A549 (cell line): ENCODE measurements at regions not wholly inside any gene's neighbourhood (a gene's known extent, or its start where the extent isn't known, plus 50 kb on each side); places are given as distances from the start of the nearest gene placed in this dataset.
A peak's percentile ranks its signal among the peaks of the same experiment; 100 is the strongest.

Experiments
- ATAC-seq, 2 experiments: fragments of 200-7000 bp in 1 of 2; fragments of >200 bp in 1 of 2; cut with Nextera tagmentation in 1 of 2; cut with Tn5 transposase in 1 of 2; 3 replicates each; pipeline versions ENCODE4 v1.8.0 to v1.9.1; 2018 to 2020; ENCODE audit warnings: mild to moderate bottlenecking in 1 of 2, moderate library complexity in 1 of 2
- CTCF ChIA-PET: fragments of 300-600 bp; sonication (Branson Sonifier 250); formaldehyde crosslinking; extraction: SDS; loops from one replicate; lab custom pipeline; 2021; ENCODE audit warnings: antibody characterized with exemption, inconsistent platforms; lab: Yijun Ruan, JAX
- POLR2A ChIA-PET: fragments of 350-600 bp; formaldehyde crosslinking; extraction: SDS; loops from one replicate; lab custom pipeline; 2021; ENCODE audit warnings: antibody characterized with exemption, inconsistent platforms; lab: Yijun Ruan, JAX
- DNase-seq, 2 experiments: peaks; one replicate each; pipeline versions ENCODE4 v3.0.0 to v3.0.0-alpha.2; 2011 to 2016; ENCODE audit warnings: low read depth in 1 of 2, low spot score in 1 of 2
- FAIRE-seq: peaks from 2 replicates; lab custom pipeline; 2011; peaks lifted over from hg19 to GRCh38; lab: Jason Lieb, UNC
- H3K27ac ChIP-seq, 2 experiments: fragments of >200 bp; sonication (Bioruptor Twin); formaldehyde crosslinking; 3 replicates each; pipeline ENCODE4 v1.5.1; 2016 to 2017
- H3K4me1 ChIP-seq: fragments of >200 bp; sonication (Bioruptor Twin); formaldehyde crosslinking; 3 replicates; pipeline ENCODE4 v1.6.1; 2016
- H3K4me2 ChIP-seq: fragments of >200 bp; sonication (Bioruptor Twin); formaldehyde crosslinking; 3 replicates; pipeline ENCODE4 v1.6.1; 2016
- H3K4me3 ChIP-seq: fragments of >200 bp; sonication (Bioruptor Twin); formaldehyde crosslinking; 3 replicates; pipeline ENCODE4 v1.5.1; 2016
- H3K9me3 ChIP-seq: fragments of >200 bp; sonication (Bioruptor Twin); formaldehyde crosslinking; 3 replicates; pipeline ENCODE4 v1.6.1; 2016
- BCL3 ChIP-seq: fragments of >200 bp; sonication (Bioruptor Twin); formaldehyde crosslinking; IDR thresholded peaks from 3 replicates; pipeline ENCODE4 v1.6.1; 2016
- BHLHE40 ChIP-seq: IDR thresholded peaks from 2 replicates; pipeline ENCODE4 v1.6.1; 2012; ENCODE audit warnings: low read depth, low read length, inconsistent platforms
- CEBPB ChIP-seq, 2 experiments: fragments of >200 bp in 1 of 2; sonication (Bioruptor Twin) in 1 of 2; formaldehyde crosslinking in 1 of 2; IDR thresholded peaks; 2 replicates each; pipeline ENCODE4 v1.6.1; 2012 to 2016
- CHD4 ChIP-seq: fragments of 200-600 bp; sonication (generic); IDR thresholded peaks from 2 replicates; pipeline ENCODE4 v1.6.1; 2016; ENCODE audit warnings: antibody characterized with exemption, mild to moderate bottlenecking, borderline replicate concordance
- EHF ChIP-seq: fragments of 250-450 bp; sonication (Bioruptor Pico); IDR thresholded peaks from 2 replicates; pipeline ENCODE4 v1.5.0; 2020; ENCODE audit warnings: mild to moderate bottlenecking
- EHMT2 ChIP-seq: fragments of 200-600 bp; sonication (generic); IDR thresholded peaks from 2 replicates; pipeline ENCODE4 v1.6.1; 2016; ENCODE audit warnings: antibody characterized with exemption, low read depth, mild to moderate bottlenecking, moderate library complexity
- EP300 ChIP-seq, 2 experiments: fragments of >200 bp; sonication (Bioruptor Twin); formaldehyde crosslinking; IDR thresholded peaks; 2 replicates in 1 of 2; 3 replicates in 1 of 2; pipeline ENCODE4 v1.6.1; 2016 to 2017
- FOSB ChIP-seq: fragments of 250-450 bp; sonication (Bioruptor Pico); IDR thresholded peaks from 2 replicates; pipeline ENCODE4 v1.5.0; 2020; ENCODE audit warnings: mild to moderate bottlenecking, moderate library complexity
- GATA3 ChIP-seq: IDR thresholded peaks from 2 replicates; pipeline ENCODE4 v1.6.1; 2012; ENCODE audit warnings: borderline replicate concordance
- HES2 ChIP-seq: fragments of >200 bp; sonication (Bioruptor Twin); formaldehyde crosslinking; IDR thresholded peaks from 2 replicates; pipeline ENCODE4 v1.6.1; 2016
- HOXA7 ChIP-seq: fragments of 250-450 bp; sonication (Bioruptor Pico); IDR thresholded peaks from 2 replicates; pipeline ENCODE4 v1.5.0; 2020; ENCODE audit warnings: mild to moderate bottlenecking, moderate library complexity
- HOXB13 ChIP-seq: fragments of 250-450 bp; sonication (Bioruptor Pico); IDR thresholded peaks from 2 replicates; pipeline ENCODE4 v1.5.0; 2020; ENCODE audit warnings: low read depth, mild to moderate bottlenecking, moderate library complexity
- HOXB5 ChIP-seq: fragments of 250-450 bp; sonication (Bioruptor Pico); IDR thresholded peaks from 2 replicates; pipeline ENCODE4 v1.5.0; 2020; ENCODE audit warnings: mild to moderate bottlenecking, moderate library complexity
- JUNB ChIP-seq: fragments of >200 bp; sonication (Bioruptor Twin); formaldehyde crosslinking; IDR thresholded peaks from 2 replicates; pipeline ENCODE4 v1.6.1; 2016
- KDM1A ChIP-seq: fragments of 200-600 bp; sonication (generic); IDR thresholded peaks from 2 replicates; pipeline ENCODE4 v1.6.1; 2016; ENCODE audit warnings: low read depth, mild to moderate bottlenecking
- KDM5A ChIP-seq: fragments of 200-600 bp; sonication (generic); IDR thresholded peaks from 2 replicates; pipeline ENCODE4 v1.6.1; 2016; ENCODE audit warnings: antibody characterized with exemption, mild to moderate bottlenecking
- MAFK ChIP-seq: fragments of 450-650 bp; IDR thresholded peaks from 2 replicates; pipeline ENCODE4 v1.6.1; 2014; ENCODE audit not compliant: partially characterized antibody
- MAX ChIP-seq: IDR thresholded peaks from 2 replicates; pipeline ENCODE4 v1.6.1; 2012
- MAZ ChIP-seq: fragments of 150-350 bp; IDR thresholded peaks from 2 replicates; pipeline ENCODE4 v1.6.1; 2014; ENCODE audit warnings: antibody characterized with exemption, low read depth, low read length, borderline replicate concordance
- NFE2L2 ChIP-seq: fragments of 150-350 bp; conservative IDR thresholded peaks from 2 replicates; pipeline ENCODE4 v1.6.1; 2014; ENCODE audit warnings: low read length
- NPAS2 ChIP-seq: fragments of 250-450 bp; sonication (Bioruptor Pico); IDR thresholded peaks from 2 replicates; pipeline ENCODE4 v1.8.0; 2022; ENCODE audit warnings: mild to moderate bottlenecking, moderate library complexity, borderline replicate concordance
- NR3C1 ChIP-seq: fragments of >200 bp; sonication (Bioruptor Twin); formaldehyde crosslinking; IDR thresholded peaks from 3 replicates; pipeline ENCODE4 v1.6.1; 2017
- POLR2A ChIP-seq: IDR thresholded peaks from 2 replicates; pipeline ENCODE4 v1.6.1; 2012; ENCODE audit warnings: mild to moderate bottlenecking, low read length
- POLR2AphosphoS2 ChIP-seq: conservative IDR thresholded peaks from 2 replicates; pipeline ENCODE4 v1.6.1; 2012; ENCODE audit warnings: low read length, improper control_type of control experiment, inconsistent platforms
- SMC3 ChIP-seq: fragments of >200 bp; sonication (Bioruptor Twin); formaldehyde crosslinking; IDR thresholded peaks from 3 replicates; pipeline ENCODE4 v1.6.1; 2018; ENCODE audit warnings: inconsistent platforms
- TP53 ChIP-seq: fragments of 250-450 bp; sonication (Bioruptor Pico); IDR thresholded peaks from 2 replicates; pipeline ENCODE4 v1.5.0; 2021; ENCODE audit warnings: mild to moderate bottlenecking, moderate library complexity
- USF2 ChIP-seq: fragments of 450-650 bp; IDR thresholded peaks from 2 replicates; pipeline ENCODE4 v1.6.1; 2014; ENCODE audit warnings: antibody characterized with exemption
- ZC3H11A ChIP-seq: fragments of 450-650 bp; IDR thresholded peaks from 2 replicates; pipeline ENCODE4 v1.6.1; 2014; ENCODE audit warnings: antibody characterized with exemption, mild to moderate bottlenecking
- ZFP36 ChIP-seq: fragments of 450-650 bp; IDR thresholded peaks from 2 replicates; pipeline ENCODE4 v1.6.1; 2014; ENCODE audit warnings: borderline replicate concordance; ENCODE audit not compliant: partially characterized antibody
- ZNF302 ChIP-seq: fragments of 250-450 bp; sonication (Bioruptor Pico); IDR thresholded peaks from 2 replicates; pipeline ENCODE4 v1.9.0; 2021; ENCODE audit warnings: inconsistent platforms, mild to moderate bottlenecking, moderate library complexity
- WGBS: methylation state at CpG from one replicate; pipeline ENCODE4 v1.1.6; 2017; ENCODE audit errors: missing lambda C conversion rate; 5-methylcytosine and 5-hydroxymethylcytosine counted together

GRCh38 chr5:106476630-106477029 lies 1194.1 kb downstream of the EFNA5 start:
- WGBS: 91% methylated on average over 4 of the region's 4 CpGs
- POLR2A ChIA-PET: no interaction called here
- no peaks in the 10 kb centered on the region for H3K4me1 ChIP-seq
- DNase-seq (no peak), FAIRE-seq (no peak), ATAC-seq (no peak)
- CTCF ChIA-PET: no interaction called here
- TF ChIP-seq KDM1A (no peak), MAZ (no peak), EHMT2 (no peak), USF2 (no peak), TP53 (CRISPR knock-in tag) (no peak), KDM5A (no peak), SMC3 (no peak), ZC3H11A (no peak), NFE2L2 (peak; percentile 54), ZNF302 (CRISPR knock-in tag) (no peak), MAFK (peak; percentile 73)
- no peaks in the 10 kb centered on the region for H3K9me3 ChIP-seq
- no peak overlapping the region for H3K27ac ChIP-seq
- no peak overlapping the region for H3K4me3 ChIP-seq
- no peak overlapping the region for H3K4me2 ChIP-seq

- POLR2A ChIA-PET: no interaction called here
- FAIRE-seq (no peak), DNase-seq (no peak), ATAC-seq (no peak)
- H3K9me3 ChIP-seq: no peaks in the 10 kb centered on the region
- no peaks in the 10 kb centered on the region for H3K4me1 ChIP-seq
- H3K27ac ChIP-seq: no peak overlapping the region
- no peak overlapping the region for H3K4me3 ChIP-seq
- CTCF ChIA-PET: no interaction called here
- no peak overlapping the region for H3K4me2 ChIP-seq
- TF ChIP-seq MAX: no peak
- TF ChIP-seq BHLHE40: no peak
- TF ChIP-seq HOXB13 (CRISPR knock-in tag): no peak
- TF ChIP-seq BCL3: no peak
- no peak for TF ChIP-seq HOXB5 (CRISPR knock-in tag)
- TF ChIP-seq HOXA7 (CRISPR knock-in tag): no peak
- TF ChIP-seq NR3C1: no peak
- no peak for TF ChIP-seq KDM5A
- TF ChIP-seq CHD4: no peak
- TF ChIP-seq EP300 (IDR thresholded peaks at IDR 0.05): no peak
- TF ChIP-seq SMC3: no peak
- no peak for TF ChIP-seq NFE2L2
- TF ChIP-seq JUNB: no peak
- no peak for TF ChIP-seq MAFK
- TF ChIP-seq ZC3H11A: no peak
- no peak for TF ChIP-seq FOSB
- no peak for TF ChIP-seq CEBPB (IDR thresholded peaks at IDR 0.05)
- TF ChIP-seq ZFP36: no peak
Observed at GRCh38 chr5:106474066-106474465, 1196.7 kb downstream of the EFNA5 start.

- Histone ChIP-seq H3K4me1 (no peaks in the 10 kb centered on the region), H3K9me3 (no peaks in the 10 kb centered on the region), H3K4me3 (no peak overlapping the region), H3K27ac (no peak overlapping the region), H3K4me2 (no peak overlapping the region)
- ChIA-PET CTCF (no interaction called here), POLR2A (no interaction called here)
- DNase-seq: no peak
- WGBS: 79% methylated on average over 4 of the region's 4 CpGs
- no peak for TF ChIP-seq POLR2AphosphoS2
- no peak for TF ChIP-seq NFE2L2
- TF ChIP-seq KDM1A: no peak
- no peak for TF ChIP-seq NPAS2 (CRISPR knock-in tag)
- no peak for TF ChIP-seq GATA3
- no peak for TF ChIP-seq POLR2A
- TF ChIP-seq FOSB: no peak
- TF ChIP-seq EHF (CRISPR knock-in tag): no peak
- TF ChIP-seq HES2: no peak
- no peak for TF ChIP-seq HOXB5 (CRISPR knock-in tag)
- no peak for TF ChIP-seq ZC3H11A
- TF ChIP-seq TP53 (CRISPR knock-in tag): no peak
- TF ChIP-seq BHLHE40: no peak
- no peak for FAIRE-seq
- no peak for ATAC-seq
Observed at GRCh38 chr5:106459541-106459940, 1211.2 kb downstream of the EFNA5 start.
